NCI-H1694 treated with DMSO at 0.1 percent for 48 hours (cell line): ENCODE measurements at regions not wholly inside any gene's neighbourhood (a gene's known extent, or its start where the extent isn't known, plus 50 kb on each side); places are given as distances from the start of the nearest gene placed in this dataset.

Experiments used
- DNase-seq: peaks from one replicate; lab custom pipeline; 2025; lab: John Stamatoyannopoulos, UW

DNA sequence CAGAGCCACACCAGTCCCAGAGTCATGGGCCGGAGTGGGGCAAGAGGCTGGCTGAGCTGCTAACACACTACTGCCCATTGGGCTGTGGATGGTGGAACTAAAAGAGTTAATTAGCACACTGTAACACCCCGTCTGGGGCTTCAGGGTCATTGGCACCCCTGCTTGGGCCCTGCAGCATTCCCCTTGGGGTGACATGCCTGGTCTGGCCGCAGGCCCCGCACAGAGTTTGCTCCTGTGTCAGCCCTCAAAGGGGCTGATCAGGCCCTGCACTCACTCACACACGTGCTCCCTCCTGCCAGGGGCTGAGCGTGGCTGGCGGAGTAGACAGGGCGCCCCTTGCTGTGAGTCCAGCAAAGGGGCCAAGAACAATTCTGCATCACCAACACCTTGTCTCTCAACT lies 1499.6 kb upstream of the TMEM132C start:
- no peak for DNase-seq

DNA sequence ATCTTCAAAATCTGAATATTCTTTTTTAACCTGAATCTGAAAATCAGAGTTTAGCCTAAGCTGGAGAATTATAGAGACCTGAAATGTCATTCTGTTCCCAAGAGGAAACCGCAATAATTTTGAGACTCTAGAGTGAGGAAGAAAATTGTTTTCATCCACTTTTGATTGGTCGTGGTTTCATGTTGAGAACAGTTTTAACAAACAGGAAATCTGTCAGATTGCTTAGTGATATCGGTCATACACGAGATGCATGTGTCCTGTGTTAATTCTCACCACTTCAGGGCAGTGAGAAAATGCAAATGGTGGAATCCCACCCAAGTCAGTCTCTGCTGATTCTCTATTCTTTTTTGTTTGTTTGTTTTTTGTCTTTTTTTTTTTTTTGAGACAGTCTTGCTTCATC lies 1498.5 kb upstream of the TMEM132C start:
- no peak for DNase-seq

DNA sequence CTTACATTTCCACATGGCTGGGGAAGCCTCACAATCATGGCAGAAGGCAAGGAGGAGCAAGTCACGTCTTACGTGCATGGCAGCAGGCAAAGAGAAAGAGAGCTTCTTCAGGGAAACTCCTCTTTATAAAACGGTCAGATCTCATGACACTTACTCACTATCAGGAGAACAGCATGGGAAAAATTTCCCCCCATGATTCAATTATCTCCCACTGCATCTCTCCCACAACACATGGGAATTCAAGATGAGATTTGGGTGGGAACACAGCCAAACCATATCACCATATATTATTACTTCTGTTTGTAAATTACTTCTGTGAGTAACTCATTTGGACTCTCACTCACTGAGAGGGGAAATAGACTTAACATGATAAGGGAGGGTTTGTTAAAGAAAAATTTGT lies 1496.8 kb upstream of the TMEM132C start:
- DNase-seq: no peak

DNA sequence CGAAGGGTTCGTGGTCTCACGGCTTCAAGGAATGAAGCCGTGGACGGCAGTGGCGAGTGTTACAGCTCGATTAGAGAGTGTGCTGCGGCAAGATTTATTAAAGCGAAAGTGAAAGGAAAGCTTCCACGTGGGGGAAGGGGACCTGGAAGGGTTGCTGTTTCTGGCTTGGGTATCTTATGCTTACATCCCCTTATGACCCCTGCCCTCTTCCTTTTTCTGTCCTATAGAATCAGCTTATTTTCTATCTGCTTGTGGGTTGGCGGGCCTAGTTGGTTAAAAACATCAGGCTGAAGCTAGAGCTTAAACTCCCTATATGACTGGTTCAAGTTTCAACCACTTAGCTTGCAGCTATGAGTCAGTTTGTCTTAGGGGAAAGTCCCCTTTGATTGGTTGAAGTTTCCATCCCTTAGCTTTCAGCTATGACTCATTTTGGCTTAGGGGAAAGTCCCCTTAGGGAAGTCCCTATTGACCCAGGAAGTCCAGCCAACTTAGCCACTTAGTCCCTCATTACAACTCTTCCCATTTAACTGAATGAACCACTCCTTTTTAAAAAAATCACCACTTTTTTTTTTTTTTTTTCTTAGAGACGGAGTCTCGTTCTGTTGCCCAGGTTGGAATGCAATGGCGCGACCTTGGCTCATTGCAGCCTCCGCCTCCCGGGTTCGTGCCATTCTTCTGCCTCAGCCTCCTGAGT lies 1494.7 kb upstream of the TMEM132C start:
- DNase-seq: no peak

DNA sequence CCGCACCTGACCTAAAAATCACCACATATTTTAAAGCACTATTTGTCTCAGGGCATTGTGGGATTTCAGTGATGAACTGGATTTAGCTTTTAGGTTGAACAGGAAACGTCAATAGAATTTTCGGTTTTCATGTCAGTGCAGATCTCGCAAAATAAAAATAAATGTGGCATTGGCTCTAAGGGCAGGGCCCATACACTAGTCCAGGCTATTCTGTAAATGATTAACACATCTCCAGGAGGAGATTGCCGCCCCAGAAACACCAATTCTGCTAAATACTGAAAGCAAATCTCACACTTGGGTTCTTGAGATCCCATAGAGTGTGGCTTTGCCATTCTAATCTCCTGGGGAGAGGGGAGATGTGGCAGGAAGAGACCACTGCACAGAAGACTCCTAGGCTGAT lies 1494.0 kb upstream of the TMEM132C start:
- DNase-seq: no peak

DNA sequence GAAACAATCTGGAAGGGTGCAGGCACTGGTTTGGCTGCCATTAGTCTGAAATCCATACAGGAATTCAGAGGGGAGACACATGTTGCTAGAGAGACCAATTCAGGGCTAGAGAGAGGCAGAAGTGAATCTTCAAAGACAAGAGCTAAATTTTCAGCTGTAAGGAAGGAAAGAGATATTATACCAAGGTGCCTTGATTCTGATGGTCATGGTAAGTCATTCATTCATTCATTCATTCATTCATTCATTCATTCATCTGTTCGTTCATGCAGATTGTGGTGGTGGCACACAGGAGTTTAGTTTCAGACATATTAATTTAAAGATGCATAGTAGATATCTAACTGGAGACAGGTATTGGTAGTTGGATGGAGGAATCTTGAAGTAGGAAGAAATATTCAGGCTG lies 1493.5 kb upstream of the TMEM132C start:
- no peak for DNase-seq

DNA sequence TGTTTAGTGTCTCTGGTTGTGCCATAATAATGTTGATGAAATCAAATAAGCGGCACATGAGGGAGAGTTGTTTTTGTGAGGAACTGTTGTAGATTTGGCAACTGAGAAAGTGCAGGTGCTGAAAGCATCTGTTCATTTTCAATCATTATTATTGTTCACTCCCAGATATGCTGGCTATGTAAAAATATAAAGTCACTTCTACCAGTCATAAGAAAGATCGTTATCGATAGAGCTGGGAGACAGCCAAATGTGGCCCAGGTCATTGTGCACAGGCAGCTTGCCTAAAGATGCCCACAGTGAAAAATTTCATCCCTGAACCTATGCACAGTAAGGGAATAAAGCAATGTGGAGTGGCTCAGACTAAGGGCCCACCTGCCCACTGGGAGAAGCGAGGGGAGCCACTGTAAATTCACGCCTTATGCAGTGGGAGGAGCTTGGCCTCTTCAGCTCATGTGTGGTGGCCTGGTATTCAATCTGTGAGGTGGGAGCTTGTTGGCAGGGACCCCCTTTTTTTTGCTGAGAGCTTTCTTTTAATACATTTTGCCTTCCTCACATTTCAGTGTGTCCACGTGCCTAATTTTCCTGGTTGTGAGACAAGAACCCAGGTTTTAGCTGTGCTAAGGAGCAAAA lies 1490.8 kb upstream of the TMEM132C start:
- no peak for DNase-seq

DNA sequence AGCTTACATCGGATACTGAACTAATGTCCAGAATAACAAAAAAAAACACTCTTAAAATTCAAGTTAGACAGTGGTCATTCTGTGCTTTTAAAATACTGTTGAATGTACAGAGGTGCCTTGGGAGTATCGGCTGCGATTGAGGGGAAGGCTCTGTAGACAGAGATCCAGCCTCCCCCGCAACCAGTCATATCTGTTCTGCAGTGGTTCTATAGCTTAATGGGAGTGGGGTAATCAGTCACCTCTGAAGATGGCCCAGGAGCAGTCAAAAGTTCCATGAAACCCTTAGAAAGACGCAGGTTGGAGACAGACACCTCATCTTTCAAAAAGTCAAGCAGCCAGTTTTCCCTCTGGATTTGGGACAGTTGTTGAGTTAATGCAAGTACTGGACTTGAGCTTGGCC lies 1486.6 kb upstream of the TMEM132C start:
- no peak for DNase-seq

DNA sequence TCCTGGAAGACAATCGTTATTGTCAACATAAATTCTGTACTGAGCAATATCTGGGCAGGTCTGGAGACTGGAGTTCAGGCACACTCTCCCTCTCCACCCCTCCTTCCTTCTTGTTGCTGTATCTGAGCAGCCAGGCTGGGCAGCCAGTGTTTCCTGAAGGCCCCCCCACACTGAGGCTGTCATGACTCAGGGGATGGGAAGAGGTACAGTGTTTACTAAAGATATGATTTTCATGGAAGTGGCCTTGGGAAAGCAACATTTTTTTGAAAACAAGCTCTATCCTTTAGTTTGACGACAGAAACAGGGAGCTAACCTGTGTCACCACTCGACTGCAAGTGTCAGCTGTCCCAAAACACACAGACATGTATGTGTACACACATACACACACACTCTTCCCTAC lies 1485.4 kb upstream of the TMEM132C start:
- no peak for DNase-seq

DNA sequence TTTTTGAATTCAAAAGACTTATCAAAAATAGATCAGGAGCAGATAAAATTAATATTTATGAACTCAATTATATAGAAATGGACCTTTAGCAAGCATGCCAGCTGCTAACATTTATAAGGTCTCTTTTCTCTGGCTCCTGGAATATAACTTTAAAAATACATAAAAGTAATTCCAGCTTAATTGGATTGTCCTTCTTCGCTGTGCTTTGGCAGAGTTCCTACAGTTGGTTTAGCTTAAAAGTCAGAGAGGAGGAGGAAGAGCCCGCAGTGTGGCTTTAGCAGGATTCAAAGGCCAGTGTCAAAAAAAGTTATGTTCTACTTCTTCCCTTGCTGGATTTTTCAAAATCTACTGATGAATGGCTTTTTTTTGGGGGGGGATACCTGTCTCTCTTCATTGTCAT lies 1484.9 kb upstream of the TMEM132C start:
- DNase-seq: no peak

DNA sequence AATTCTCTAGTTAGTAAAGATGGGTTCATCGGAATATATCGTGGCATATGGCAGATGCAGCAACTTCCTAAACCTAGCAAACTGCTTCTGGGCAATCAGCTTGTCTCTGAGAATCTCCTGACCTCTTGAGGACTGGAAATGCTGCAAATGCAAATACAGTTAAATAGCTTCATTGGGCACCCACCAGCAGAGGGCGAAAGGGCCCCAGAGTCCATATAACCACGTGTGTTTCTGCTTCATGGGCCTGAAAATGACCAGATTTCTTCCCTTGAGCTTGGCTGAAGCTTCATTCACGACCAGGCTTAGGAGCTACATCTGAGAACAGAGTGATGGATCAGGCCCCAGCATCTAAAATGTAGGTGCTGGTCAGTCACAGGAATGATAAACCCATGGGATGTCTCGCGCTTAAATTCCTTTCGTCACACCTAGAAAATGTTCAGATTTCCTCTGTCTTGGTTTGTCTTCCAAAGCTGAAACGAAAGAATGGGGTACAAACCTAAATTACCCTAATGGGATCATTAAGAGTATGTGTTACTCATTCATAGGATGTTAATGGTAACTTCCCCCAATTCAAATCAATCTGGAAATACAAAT lies 1482.5 kb upstream of the TMEM132C start:
- DNase-seq: no peak

DNA sequence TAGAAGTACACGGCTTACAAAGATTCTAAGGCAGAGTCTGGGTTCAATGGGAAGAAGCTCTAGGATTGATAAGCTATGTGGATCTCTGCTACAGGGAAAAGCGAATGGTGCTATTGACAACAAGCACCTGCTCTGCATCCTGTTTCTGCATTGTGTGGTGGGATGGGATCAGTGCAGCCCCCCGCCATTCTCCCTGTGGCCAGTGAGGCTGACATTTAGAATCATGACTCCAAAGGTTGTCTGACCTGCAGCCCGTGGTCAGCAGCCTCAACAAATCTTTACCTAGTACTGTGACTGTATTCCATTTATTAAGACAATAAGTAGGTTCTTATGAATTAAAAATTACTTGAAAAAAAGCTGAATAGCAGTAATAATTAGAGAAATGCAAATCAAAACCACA lies 1477.0 kb upstream of the TMEM132C start:
- DNase-seq: no peak

DNA sequence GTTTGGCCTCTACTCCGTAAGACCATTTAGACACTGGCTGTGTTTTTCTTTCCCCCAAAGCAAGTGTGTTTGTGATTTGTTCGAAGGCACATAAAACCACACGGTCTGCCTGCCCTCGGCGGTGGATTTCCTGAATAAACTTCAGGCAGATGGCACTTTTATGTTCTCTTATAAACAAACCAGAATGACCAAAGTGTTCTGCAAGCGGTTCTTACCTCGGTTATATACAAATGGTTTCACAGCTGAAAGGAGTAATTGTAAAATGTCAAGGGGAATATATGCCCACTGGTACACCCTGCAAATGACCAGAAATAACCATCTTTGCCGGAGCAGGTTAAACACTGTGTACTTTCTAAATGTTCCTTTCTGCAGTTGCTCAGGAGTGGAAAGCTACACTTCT lies 1475.8 kb upstream of the TMEM132C start:
- DNase-seq: no peak

DNA sequence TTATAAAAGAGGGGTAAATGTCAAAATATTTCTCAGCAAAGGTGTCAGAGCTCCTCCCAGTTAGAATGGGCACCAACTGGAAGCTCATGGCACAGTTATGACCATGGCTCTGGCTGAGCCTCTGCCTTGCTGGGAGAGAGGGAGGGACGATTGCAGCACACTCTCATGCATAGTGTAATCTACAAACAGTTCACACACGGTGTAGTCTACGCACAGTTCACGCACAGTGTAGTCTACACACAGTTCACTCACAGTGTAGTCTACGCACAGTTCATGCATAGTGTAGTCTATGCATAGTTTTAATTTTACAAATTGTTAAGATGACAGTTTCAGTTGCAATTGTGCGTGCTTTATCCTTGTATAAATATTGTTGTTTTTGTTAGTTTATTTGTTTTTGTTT lies 1474.6 kb upstream of the TMEM132C start:
- no peak for DNase-seq

DNA sequence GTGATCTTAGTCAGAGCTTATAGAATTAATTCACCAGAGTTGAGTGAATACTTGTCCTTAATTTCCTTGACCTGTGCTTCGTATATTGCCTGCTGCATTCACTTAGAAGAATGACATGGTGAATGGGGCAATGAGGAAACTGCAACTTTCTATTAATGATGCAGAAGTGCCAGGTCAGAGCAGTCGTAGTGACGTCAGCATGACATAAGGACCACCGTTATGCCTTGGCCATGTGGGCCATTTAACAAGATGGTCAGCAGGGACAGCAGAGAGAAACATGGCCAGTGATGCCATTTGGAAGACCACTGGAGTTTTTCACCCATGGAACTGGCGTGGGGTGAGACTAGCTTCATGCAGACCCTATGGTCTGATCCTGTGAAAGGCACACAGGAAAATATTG lies 1469.4 kb upstream of the TMEM132C start:
- no peak for DNase-seq

DNA sequence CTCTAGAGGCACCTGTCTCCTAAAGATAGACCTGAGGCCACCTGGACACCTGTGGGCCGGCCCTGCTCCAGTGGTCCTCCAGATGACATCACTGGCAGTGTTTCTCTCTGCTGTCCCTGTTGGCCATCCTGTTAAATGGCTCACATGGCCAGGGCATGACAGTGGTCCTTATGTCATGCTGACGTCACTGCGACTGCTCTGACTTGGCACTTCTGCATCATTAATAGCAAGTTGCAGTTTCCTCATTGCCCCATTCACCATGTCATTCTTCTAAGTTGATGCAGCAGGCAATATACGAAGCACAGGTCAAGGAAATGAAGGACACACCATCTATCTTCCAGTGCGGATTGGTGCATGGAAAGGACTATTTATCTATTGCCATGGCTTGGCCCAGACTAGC lies 1468.5 kb upstream of the TMEM132C start:
- DNase-seq: no peak

DNA sequence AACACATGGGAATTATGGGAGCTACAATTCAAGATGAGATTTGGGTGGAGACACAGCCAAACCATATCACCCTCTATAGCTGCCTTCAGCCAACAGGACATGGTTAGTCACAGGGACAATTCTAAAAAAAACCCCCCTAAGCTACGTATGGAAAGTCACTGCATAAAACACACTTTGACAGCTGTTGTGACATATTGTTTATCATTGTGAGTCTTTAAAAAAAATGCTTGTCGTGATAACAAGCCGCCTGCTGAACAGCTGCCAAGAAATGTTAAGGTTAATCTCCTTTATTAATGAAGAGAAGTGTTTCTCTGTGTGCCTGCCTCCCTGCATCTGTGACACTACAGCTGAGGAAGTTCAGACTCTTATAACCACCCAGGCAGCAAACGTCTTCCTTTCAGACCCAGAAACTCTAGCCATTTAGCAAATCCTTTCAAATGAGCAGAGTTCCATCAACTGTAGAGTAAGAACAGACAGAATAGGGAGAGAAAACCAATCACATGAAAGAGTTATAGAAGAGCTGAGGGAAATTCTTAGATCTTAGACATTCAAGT lies 1459.6 kb upstream of the TMEM132C start:
- no peak for DNase-seq

DNA sequence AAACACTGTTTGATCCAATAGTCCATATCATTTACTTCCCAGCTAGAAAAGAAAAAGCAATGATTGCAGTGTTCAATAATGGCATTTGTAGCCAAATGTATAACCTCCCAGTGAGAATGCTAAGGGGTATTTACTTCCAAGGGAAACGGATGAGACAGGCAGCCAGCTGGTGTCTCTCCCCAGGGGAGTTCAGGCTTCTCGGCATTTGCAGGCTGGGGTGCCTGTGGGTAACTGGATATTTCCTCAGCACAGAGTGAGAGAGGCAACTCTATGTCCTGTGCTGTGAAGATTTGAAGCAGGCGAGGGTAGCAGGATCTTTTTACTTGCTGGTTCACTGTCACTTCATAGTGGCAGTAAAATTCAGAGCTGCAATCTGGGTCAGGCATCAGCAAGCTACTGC lies 1455.6 kb upstream of the TMEM132C start:
- DNase-seq: no peak

DNA sequence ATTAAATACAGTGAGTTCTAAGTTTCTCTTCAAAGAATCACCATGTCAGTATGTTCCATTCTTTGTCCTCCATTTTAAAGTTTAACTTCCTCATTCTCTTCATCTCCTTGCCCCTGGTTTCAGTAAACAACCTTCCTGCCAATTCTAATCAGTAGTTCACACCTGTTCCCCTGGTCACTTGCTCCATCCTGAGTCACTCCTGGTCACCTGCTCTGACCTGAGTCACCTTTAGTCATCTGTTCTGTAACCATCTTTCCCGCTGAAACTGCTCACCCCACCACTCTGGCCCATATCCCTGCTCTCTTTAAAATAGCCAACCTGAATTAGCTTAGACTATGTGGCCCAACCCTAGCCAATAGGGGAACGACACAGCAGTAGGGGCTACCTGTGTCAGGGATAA lies 1447.4 kb upstream of the TMEM132C start:
- DNase-seq: no peak

DNA sequence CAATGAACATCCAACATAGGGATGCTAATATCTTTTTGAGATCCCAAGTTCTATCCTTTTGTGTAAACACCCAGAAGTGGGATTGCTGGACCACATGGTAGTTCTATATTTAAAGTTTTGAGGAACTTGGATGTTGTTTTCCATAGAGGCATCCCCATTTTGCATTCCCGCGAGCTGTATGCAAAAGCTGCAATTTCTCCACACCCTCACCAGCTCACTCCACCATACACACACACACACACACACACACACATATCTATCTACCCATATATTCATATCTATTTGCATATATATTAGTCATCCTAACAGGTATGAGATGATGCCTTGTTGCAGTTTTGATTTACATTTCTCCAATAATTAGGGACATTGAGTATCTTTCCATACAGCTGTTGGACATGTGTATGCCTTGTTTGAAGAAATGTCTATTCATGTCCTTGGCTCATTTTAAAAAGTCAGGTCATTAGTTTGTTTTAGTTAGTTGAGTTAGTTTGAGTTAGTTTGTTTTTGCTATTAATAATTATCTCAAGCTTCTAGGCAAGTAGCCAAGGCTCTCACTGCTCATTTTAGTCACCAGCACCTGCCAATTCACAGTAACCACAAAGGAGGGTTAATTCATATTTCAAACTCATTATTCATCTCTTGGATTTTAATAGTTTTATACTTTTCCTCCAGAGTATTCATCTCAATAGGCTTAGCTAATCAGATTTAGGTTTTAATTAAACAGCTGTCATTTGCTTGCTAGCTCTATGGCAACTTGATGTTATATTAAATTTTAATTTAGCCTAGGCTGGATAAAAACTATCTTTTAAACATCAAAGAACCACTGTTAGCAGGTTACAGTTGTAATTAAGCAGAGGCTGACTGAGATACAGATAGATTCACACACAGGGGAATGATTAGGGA lies 1435.9 kb upstream of the TMEM132C start:
- no peak for DNase-seq

DNA sequence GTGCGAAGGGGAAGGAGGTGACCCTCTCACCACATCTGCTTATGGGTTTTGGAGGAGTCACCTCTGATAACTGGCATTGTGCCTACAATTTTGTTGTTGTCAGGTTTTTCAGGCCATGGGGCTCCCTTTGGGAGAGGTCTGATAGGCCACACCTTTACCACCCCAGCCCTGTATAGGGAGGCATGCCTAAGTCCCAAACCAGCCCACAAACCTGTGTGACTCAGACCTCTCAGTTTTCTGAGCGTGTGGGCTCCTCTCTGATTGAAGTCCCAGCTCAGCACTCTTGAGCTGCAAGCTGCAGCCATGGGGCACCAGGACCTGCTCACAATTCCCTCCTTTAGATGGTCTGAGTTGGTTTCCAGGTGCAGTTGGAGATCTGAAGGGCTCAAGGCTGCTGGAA lies 1429.3 kb upstream of the TMEM132C start:
- no peak for DNase-seq

DNA sequence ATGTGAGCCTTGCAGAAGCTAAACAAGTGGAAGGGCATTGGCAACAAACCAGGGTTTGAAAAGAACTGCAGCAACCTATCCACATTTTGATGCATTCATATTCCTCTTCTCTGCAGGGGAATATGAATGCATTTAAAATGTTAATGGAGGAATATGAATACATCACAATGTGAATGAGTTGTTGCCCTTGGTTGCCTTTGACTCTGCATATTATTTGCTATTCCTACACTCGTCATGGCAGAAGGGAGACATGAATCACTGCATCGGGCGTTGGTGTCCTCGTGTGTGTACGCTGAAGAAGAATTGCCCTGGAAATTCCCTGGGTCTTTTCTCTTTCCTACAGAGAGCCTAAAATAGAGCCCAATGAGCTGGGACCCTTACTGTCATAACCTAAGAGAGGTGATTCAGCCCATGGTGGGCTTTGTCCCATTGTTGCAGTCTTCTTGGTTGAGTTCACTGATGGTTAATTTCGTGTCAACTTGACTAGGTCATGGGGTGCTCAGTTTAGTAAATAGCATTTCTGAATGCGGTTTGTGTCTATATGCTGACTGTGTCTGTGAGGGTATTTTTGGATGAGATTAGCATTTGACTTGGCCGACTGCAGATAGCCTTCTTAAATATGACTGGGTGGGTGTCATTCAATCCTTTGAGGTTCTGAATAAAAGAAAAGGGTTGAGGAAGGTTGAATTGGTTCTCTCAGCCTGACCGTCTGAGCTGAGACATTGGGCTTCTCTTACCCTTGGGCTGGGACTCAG lies 1422.9 kb upstream of the TMEM132C start:
- no peak for DNase-seq
